D721Med (cell line): ENCODE measurements at regions not wholly inside any gene's neighbourhood (a gene's known extent, or its start where the extent isn't known, plus 50 kb on each side); places are given as distances from the start of the nearest gene placed in this dataset.
A peak's percentile ranks its signal among the peaks of the same experiment; 100 is the strongest.
"Not testable (repeated sequence)": the region's sequence is repeated elsewhere in the genome, so short reads cannot be mapped to it uniquely, and the experiment has no call there.

ENCODE experiments used
- DNase-seq: peaks from one replicate; pipeline ENCODE4 v3.0.0; 2011; ENCODE audit warnings: low spot score; ENCODE audit not compliant: insufficient read length
- FAIRE-seq: peaks from 2 replicates; lab custom pipeline; 2011; peaks lifted over from hg19 to GRCh38; lab: Jason Lieb, UNC
- CTCF ChIP-seq: IDR thresholded peaks from 2 replicates; pipeline ENCODE4 v1.5.1; 2012; ENCODE audit warnings: mild to moderate bottlenecking, control low read depth; ENCODE audit not compliant: insufficient read depth; ENCODE audit errors: missing control alignments

DNA sequence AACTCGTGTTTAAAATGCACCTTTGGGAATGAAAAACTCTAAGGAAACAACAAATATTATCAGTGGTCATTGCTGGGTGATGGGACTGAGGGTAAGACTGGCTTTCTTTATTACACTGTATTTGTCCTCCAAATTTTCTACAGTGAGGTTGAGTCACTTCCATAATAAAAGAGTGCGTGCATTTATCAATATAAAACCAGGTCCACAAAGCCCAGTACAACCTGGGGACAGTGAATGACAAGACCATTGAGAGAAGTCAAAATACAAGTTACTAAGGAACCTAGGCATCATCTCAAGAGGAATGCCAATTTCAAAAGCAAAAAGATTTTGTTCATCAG is 76.4 kb downstream of the MAGED4 start:
- TF ChIP-seq CTCF = no peak
- DNase-seq (no peak), FAIRE-seq (no peak)

DNA sequence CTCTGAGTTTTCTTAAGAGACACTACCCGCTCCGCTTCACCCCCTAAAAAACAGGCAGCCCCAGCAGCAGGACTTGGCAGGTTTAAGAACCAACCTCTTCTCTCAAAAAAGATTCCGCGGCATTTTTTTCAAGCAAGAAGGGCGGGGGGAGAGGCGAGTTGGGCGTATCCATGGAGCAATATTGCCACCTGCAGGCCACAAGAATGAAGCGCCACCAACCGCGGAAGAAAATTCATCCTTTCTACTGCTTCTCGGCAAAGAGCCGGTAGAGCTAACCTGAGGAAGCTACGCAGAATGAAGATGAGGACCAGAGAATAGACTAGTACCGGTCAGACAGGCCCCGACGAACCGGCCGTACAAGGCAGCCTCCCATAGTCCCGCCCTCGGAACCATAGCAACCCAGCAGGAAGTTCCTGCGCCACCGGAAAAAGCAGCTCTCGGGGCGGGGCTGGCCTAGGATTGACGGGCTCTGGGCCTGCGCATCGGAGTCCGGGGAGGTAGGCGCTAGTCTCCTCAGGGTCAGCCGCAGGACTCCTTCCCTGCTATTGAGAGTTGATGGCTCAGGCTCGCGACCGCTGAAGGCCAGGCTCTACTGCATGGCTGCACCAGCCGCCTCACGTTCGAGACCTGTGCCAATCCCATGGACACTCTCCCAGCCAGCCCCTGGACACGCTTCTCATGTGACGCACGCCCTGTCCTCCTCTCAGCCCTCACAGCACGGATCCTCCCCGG is 76.9 kb downstream of the MAGED4 start:
- TF ChIP-seq CTCF = peak; percentile 61
- FAIRE-seq = no peak

DNA sequence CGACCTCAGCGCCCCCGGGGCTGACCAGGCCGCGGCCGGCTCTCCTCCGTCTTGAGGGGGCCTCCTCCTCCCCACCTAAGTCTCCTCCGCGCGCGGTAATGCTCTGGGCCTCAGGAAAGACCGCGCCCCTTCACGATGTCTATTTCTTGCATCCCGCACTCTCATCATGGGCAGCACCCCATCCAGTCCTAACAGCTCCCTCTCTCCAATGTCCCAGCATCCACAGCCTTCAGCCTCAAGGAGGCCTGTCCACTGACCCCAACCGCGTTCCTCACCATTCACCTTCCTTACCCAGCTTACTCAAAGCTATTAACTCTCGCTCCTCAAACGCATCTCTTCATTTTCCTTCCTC is 77.5 kb downstream of the MAGED4 start:
- DNase-seq (no peak), FAIRE-seq (no peak)
- no peak for TF ChIP-seq CTCF

More for the DNA sequence above, 76.9 kb downstream of the MAGED4 start:
- DNase-seq = peak; percentile 23

DNA sequence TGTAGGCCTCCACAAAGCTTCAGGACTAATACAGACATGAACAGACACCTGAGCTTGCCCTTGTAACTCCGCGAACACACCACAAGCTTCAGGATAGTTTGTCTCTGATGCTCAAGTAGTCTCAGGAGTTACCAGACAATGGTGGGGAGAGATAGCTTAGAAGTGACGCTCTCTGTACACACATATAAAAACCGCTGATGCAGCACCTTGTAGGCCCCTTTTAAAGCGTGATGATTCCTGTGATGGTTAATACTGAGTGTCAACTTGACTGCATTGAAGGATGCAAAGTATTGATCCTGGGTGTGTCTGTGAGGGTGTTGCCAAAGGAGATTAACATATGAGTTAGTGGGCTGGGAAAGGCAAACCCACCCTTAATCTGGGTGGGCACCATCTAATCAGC is 78.7 kb downstream of the MAGED4 start:
- FAIRE-seq (no peak), DNase-seq (no peak)
- no peak for TF ChIP-seq CTCF

GRCh38 chrX:52265713-52266112 is 81.0 kb downstream of the MAGED4 start:
- DNase-seq (no peak), FAIRE-seq (no peak)
- no peak for TF ChIP-seq CTCF

- FAIRE-seq, DNase-seq: not testable (repeated sequence)
Measured at GRCh38 chrX:52268502-52268901, 83.8 kb downstream of the MAGED4 start.

GRCh38 chrX:52270453-52271116 is 85.9 kb downstream of the MAGED4 start:
- TF ChIP-seq CTCF = no peak
- no peak for FAIRE-seq
- DNase-seq = no peak

- DNase-seq (no peak), FAIRE-seq (no peak)
- no peak for TF ChIP-seq CTCF
Measured at GRCh38 chrX:52271206-52271605, 86.5 kb downstream of the MAGED4 start.
